ENCODE measurements at regions not wholly inside any gene's neighbourhood (a gene's known extent, or its start where the extent isn't known, plus 50 kb on each side); places are given as distances from the start of the nearest gene placed in this dataset.

DNA sequence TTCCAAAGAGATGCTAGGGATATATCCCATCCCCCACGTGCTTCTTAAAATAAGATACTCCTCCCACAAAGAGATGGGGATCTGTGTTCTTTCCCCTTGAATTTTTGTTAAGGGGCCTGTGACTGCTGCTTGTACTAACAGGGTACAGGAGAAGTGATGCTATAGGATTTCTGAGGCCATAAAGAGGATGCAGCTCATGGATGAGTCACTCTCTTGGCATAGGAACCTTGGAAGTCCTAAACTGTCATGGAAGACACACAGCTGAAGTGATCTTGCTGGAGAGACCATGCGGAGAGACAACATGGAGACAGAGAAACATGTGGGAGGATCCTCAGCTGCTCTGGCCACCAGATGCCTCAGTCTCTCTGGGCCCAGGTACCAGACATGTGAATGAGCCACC is 157.2 kb downstream of the S1PR1 start:
- TF ChIP-seq, protein P1, sequence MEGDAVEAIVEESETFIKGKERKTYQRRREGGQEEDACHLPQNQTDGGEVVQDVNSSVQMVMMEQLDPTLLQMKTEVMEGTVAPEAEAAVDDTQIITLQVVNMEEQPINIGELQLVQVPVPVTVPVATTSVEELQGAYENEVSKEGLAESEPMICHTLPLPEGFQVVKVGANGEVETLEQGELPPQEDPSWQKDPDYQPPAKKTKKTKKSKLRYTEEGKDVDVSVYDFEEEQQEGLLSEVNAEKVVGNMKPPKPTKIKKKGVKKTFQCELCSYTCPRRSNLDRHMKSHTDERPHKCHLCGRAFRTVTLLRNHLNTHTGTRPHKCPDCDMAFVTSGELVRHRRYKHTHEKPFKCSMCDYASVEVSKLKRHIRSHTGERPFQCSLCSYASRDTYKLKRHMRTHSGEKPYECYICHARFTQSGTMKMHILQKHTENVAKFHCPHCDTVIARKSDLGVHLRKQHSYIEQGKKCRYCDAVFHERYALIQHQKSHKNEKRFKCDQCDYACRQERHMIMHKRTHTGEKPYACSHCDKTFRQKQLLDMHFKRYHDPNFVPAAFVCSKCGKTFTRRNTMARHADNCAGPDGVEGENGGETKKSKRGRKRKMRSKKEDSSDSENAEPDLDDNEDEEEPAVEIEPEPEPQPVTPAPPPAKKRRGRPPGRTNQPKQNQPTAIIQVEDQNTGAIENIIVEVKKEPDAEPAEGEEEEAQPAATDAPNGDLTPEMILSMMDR (IDR thresholded peaks at IDR 0.05; ENCODE audit: poor library complexity) = no peak
- TF ChIP-seq EZH2 (IDR thresholded peaks at IDR 0.05; ENCODE audit: borderline replicate concordance) (no peak), EZH2phosphoT487 (IDR thresholded peaks at IDR 0.05; ENCODE audit: low read depth, severe bottlenecking, unreplicated experiment) (no peak)
